ENCODE measurements at regions not wholly inside any gene's neighbourhood (a gene's known extent, or its start where the extent isn't known, plus 50 kb on each side); places are given as distances from the start of the nearest gene placed in this dataset.

DNA sequence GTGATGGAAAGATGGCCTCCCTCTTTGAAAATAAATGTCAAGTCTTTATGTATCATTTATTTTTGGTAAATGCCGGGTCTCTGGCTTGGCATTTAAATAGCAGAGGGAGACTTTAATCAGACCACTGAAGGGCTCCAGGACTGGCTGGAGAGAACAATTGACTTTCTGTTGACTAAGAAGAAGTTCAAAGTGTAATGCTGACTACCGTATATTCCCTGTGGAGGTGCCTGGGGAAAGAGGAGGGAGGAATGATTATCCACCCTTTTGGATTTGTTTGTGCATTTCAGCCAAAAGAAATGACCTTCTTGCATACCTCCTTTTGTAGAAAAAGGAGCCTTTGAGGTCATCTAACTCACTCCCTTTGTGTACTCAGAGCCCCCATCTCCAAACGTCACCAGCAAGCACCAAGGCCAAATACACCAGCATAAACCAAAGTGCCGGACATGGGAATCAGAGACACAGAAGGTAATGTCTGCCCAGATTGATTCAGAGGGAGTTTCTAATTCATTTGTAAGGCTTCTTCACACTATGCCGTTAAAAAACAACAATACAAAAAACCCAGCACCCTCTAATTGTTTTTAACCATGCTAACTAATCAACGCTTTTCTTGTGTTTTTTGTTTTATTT lies 75.2 kb downstream of the PRLHR start:
- Histone ChIP-seq H3K9me3 (ENCODE audit: control insufficient read depth in 4 of 4, insufficient read depth in 3 of 4, low read length in 3 of 4) (peaks cover 0 to 5% (median 4%) of the 10 kb centered on the region in 4 donors), H3K27me3 (ENCODE audit: control insufficient read depth in 3 of 3, insufficient read depth in 3 of 3, low read length in 2 of 3) (peaks cover 0 to 4% (median 2%) of the 10 kb centered on the region in 3 donors), H3K4me3 (no peak overlapping the region), H3K9ac (ENCODE audit: insufficient read depth in 1 of 2, low read length in 2 of 2) (no peak overlapping the region), H3K36me3 (ENCODE audit: control insufficient read depth in 4 of 4, insufficient read depth in 4 of 4, low read length in 4 of 4) (no peaks in the 10 kb centered on the region), H3K27ac (ENCODE audit: low read depth in 1 of 2, low read length in 1 of 2) (no peak overlapping the region), H3K4me1 (ENCODE audit: control insufficient read depth in 5 of 5, insufficient read depth in 5 of 5, low read length in 5 of 5) (no peaks in the 10 kb centered on the region)
- WGBS, 2 donors, result 83 to 91% methylated on average over 6 of the region's 6 CpGs
- ATAC-seq (ENCODE audit: insufficient read depth, low FRiP score), result no peak
- DNase-seq, result no peak
- no peak for TF ChIP-seq CTCF (IDR thresholded peaks at IDR 0.05; ENCODE audit: control extremely low read depth, extremely low read depth)

DNA sequence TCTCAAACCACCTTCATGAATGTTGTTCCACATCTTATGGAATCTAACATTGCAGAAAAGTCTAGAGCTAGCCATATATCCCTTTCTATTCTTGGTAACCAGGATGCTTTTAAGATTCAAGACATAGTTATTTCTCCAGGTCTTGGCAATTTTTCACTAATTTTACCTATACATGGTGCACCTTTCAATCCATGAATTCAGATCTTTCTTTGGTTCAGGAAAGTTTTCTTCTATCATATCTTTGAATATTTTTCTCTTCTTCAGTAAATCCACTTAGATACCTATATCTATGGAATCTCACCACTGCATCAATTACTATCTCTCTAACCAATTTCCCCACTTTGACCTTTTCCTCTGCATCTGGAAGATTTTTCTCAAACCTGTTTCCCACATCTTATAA lies 77.4 kb downstream of the PRLHR start:
- H3K27ac ChIP-seq (ENCODE audit: low read depth in 1 of 2, low read length in 1 of 2), result no peak overlapping the region
- peaks cover 0 to 5% (median 4%) of the 10 kb centered on the region in 4 donors for H3K9me3 ChIP-seq (ENCODE audit: control insufficient read depth in 4 of 4, insufficient read depth in 3 of 4, low read length in 3 of 4)
- no peak for DNase-seq
- H3K27me3 ChIP-seq (ENCODE audit: control insufficient read depth in 3 of 3, insufficient read depth in 3 of 3, low read length in 2 of 3), result peaks cover 0 to 4% (median 2%) of the 10 kb centered on the region in 3 donors
- no peaks in the 10 kb centered on the region for H3K4me1 ChIP-seq (ENCODE audit: control insufficient read depth in 5 of 5, insufficient read depth in 5 of 5, low read length in 5 of 5)
- H3K9ac ChIP-seq (ENCODE audit: insufficient read depth in 1 of 2, low read length in 2 of 2), result no peak overlapping the region
- ATAC-seq (ENCODE audit: insufficient read depth, low FRiP score), result no peak
- no peak for TF ChIP-seq CTCF (IDR thresholded peaks at IDR 0.05; ENCODE audit: control extremely low read depth, extremely low read depth)
- no peaks in the 10 kb centered on the region for H3K36me3 ChIP-seq (ENCODE audit: control insufficient read depth in 4 of 4, insufficient read depth in 4 of 4, low read length in 4 of 4)
- H3K4me3 ChIP-seq, result no peak overlapping the region

- Histone ChIP-seq H3K27ac (ENCODE audit: low read depth in 1 of 2, low read length in 1 of 2) (no peak overlapping the region), H3K9me3 (ENCODE audit: control insufficient read depth in 4 of 4, insufficient read depth in 3 of 4, low read length in 3 of 4) (peaks cover 0 to 5% (median 4%) of the 10 kb centered on the region in 4 donors), H3K4me3 (no peak overlapping the region), H3K9ac (ENCODE audit: insufficient read depth in 1 of 2, low read length in 2 of 2) (no peak overlapping the region), H3K4me1 (ENCODE audit: control insufficient read depth in 5 of 5, insufficient read depth in 5 of 5, low read length in 5 of 5) (no peaks in the 10 kb centered on the region), H3K36me3 (ENCODE audit: control insufficient read depth in 4 of 4, insufficient read depth in 4 of 4, low read length in 4 of 4) (no peaks in the 10 kb centered on the region), H3K27me3 (ENCODE audit: control insufficient read depth in 3 of 3, insufficient read depth in 3 of 3, low read length in 2 of 3) (peaks cover 0 to 4% (median 2%) of the 10 kb centered on the region in 3 donors)
- no peak for DNase-seq
- 73 to 77% methylated on average over 4 of the region's 4 CpGs for WGBS, 2 donors
- no peak for TF ChIP-seq CTCF (IDR thresholded peaks at IDR 0.05; ENCODE audit: control extremely low read depth, extremely low read depth)
- no peak for ATAC-seq (ENCODE audit: insufficient read depth, low FRiP score)
Observed at GRCh38 chr10:118516716-118517115, 78.7 kb downstream of the PRLHR start.

DNA sequence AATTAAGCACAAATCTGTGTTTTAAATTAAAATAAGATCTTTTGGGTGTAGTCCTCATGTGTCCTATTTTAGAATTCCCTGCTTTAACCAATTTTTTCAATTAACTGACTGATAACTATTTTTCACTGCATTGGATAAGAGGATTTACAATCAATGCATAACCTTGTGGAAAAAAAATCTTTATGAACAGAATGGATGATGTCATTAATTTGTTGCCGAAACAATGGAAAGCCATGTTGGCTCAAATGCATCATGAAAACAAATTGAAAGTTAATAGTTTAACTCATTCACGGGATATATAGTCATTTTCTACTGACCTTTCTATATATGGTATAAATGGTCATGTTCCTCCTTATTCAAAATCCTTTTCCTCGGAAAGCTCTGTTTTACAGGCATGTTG lies 82.3 kb downstream of the PRLHR start:
- Histone ChIP-seq H3K9ac (ENCODE audit: insufficient read depth in 1 of 2, low read length in 2 of 2) (no peak overlapping the region), H3K9me3 (ENCODE audit: control insufficient read depth in 4 of 4, insufficient read depth in 3 of 4, low read length in 3 of 4) (peaks cover 0 to 5% (median 1%) of the 10 kb centered on the region in 4 donors), H3K27me3 (ENCODE audit: control insufficient read depth in 3 of 3, insufficient read depth in 3 of 3, low read length in 2 of 3) (peaks cover 0 to 2% (median 0%) of the 10 kb centered on the region in 3 donors), H3K36me3 (ENCODE audit: control insufficient read depth in 4 of 4, insufficient read depth in 4 of 4, low read length in 4 of 4) (no peaks in the 10 kb centered on the region), H3K27ac (ENCODE audit: low read depth in 1 of 2, low read length in 1 of 2) (no peak overlapping the region), H3K4me3 (no peak overlapping the region), H3K4me1 (ENCODE audit: control insufficient read depth in 5 of 5, insufficient read depth in 5 of 5, low read length in 5 of 5) (no peaks in the 10 kb centered on the region)
- DNase-seq (no peak), ATAC-seq (ENCODE audit: insufficient read depth, low FRiP score) (no peak)
- TF ChIP-seq CTCF (IDR thresholded peaks at IDR 0.05; ENCODE audit: control extremely low read depth, extremely low read depth), result no peak
- 90 to 93% methylated on average over 3 of the region's 3 CpGs for WGBS, 2 donors
